ENCODE measurements at regions not wholly inside any gene's neighbourhood (a gene's known extent, or its start where the extent isn't known, plus 50 kb on each side); places are given as distances from the start of the nearest gene placed in this dataset.

GRCh38 chr13:67934617-67935330 lies 704.6 kb upstream of the PCDH9 start:
- 0 to 2% methylated on average over 1 of the region's 1 CpG for WGBS, 2 experiments (ENCODE audit: low coverage in 1 of 2, low lambda C conversion rate in 2 of 2, missing lambda C conversion rate in 2 of 2)
- DNase-seq = no peak
- in situ Hi-C loops (cut with MboI) = no loop called here

GRCh38 chr13:67932991-67933390 lies 702.9 kb upstream of the PCDH9 start:
- Histone ChIP-seq H3K4me1 (ENCODE audit: insufficient read depth) (no peaks in the 10 kb centered on the region), H3K27me3 (replicated peaks; ENCODE audit: insufficient read depth) (no peaks in the 10 kb centered on the region), H3K4me2 (ENCODE audit: unreplicated experiment) (no peak overlapping the region), H4K20me1 (ENCODE audit: insufficient read depth) (no peaks in the 10 kb centered on the region), H3K4me3 (no peak overlapping the region), H3K9me2 (ENCODE audit: insufficient read depth) (no peaks in the 10 kb centered on the region), H2AFZ (no peak overlapping the region), H3K36me3 (ENCODE audit: low read depth) (no peaks in the 10 kb centered on the region), H3K27ac (no peak overlapping the region), H3K79me2 (ENCODE audit: insufficient read depth) (no peaks in the 10 kb centered on the region), H3K9me3 (ENCODE audit: low read depth) (no peaks in the 10 kb centered on the region), H3K9ac (no peak overlapping the region), H3F3A (ENCODE audit: insufficient read depth) (no peaks in the 10 kb centered on the region)
- TF ChIP-seq EZH2phosphoT487 (IDR thresholded peaks at IDR 0.05; ENCODE audit: insufficient read depth, low read depth) (no peak), EZH2 (IDR thresholded peaks at IDR 0.05; ENCODE audit: insufficient read depth, poor library complexity, severe bottlenecking) (no peak)
- DNase-seq = no peak
- in situ Hi-C loops (cut with MboI) = no loop called here
- WGBS, 2 experiments (ENCODE audit: low coverage in 1 of 2, low lambda C conversion rate in 2 of 2, missing lambda C conversion rate in 2 of 2) = 30 to 32% methylated on average over 5 of the region's 5 CpGs

More at GRCh38 chr13:67934617-67935330, 704.6 kb upstream of the PCDH9 start:
- Histone ChIP-seq H3K36me3 (ENCODE audit: low read depth) (no peaks in the 10 kb centered on the region), H2AFZ (no peak overlapping the region), H3K79me2 (ENCODE audit: insufficient read depth) (no peaks in the 10 kb centered on the region), H3K4me1 (ENCODE audit: insufficient read depth) (no peaks in the 10 kb centered on the region), H3F3A (ENCODE audit: insufficient read depth) (no peaks in the 10 kb centered on the region), H3K9ac (no peak overlapping the region), H3K27me3 (replicated peaks; ENCODE audit: insufficient read depth) (no peaks in the 10 kb centered on the region), H3K9me2 (ENCODE audit: insufficient read depth) (no peaks in the 10 kb centered on the region), H3K4me3 (no peak overlapping the region), H3K9me3 (ENCODE audit: low read depth) (no peaks in the 10 kb centered on the region), H4K20me1 (ENCODE audit: insufficient read depth) (no peaks in the 10 kb centered on the region), H3K4me2 (ENCODE audit: unreplicated experiment) (no peak overlapping the region), H3K27ac (no peak overlapping the region)
- TF ChIP-seq EZH2phosphoT487 (IDR thresholded peaks at IDR 0.05; ENCODE audit: insufficient read depth, low read depth) (no peak), EZH2 (IDR thresholded peaks at IDR 0.05; ENCODE audit: insufficient read depth, poor library complexity, severe bottlenecking) (no peak)

- Histone ChIP-seq H3K27me3 (replicated peaks; ENCODE audit: insufficient read depth) (no peaks in the 10 kb centered on the region), H3K36me3 (ENCODE audit: low read depth) (no peaks in the 10 kb centered on the region), H3F3A (ENCODE audit: insufficient read depth) (no peaks in the 10 kb centered on the region), H3K9ac (no peak overlapping the region), H3K79me2 (ENCODE audit: insufficient read depth) (no peaks in the 10 kb centered on the region), H3K4me1 (ENCODE audit: insufficient read depth) (no peaks in the 10 kb centered on the region), H3K27ac (no peak overlapping the region), H3K9me3 (ENCODE audit: low read depth) (no peaks in the 10 kb centered on the region), H3K4me3 (no peak overlapping the region), H3K9me2 (ENCODE audit: insufficient read depth) (no peaks in the 10 kb centered on the region), H4K20me1 (ENCODE audit: insufficient read depth) (no peaks in the 10 kb centered on the region), H2AFZ (no peak overlapping the region), H3K4me2 (ENCODE audit: unreplicated experiment) (no peak overlapping the region)
- no peak for TF ChIP-seq EZH2 (IDR thresholded peaks at IDR 0.05; ENCODE audit: insufficient read depth, poor library complexity, severe bottlenecking)
- no peak for TF ChIP-seq EZH2phosphoT487 (IDR thresholded peaks at IDR 0.05; ENCODE audit: insufficient read depth, low read depth)
- 8 to 9% methylated on average over 5 of the region's 5 CpGs for WGBS, 2 experiments (ENCODE audit: low coverage in 1 of 2, low lambda C conversion rate in 2 of 2, missing lambda C conversion rate in 2 of 2)
- in situ Hi-C loops (cut with MboI) = no loop called here
- DNase-seq = no peak
These were observed 687.3 kb upstream of the PCDH9 start for GRCh38 chr13:67917291-67917987.

- 18 to 22% methylated on average over 1 of the region's 1 CpG for WGBS, 2 experiments (ENCODE audit: low coverage in 1 of 2, low lambda C conversion rate in 2 of 2, missing lambda C conversion rate in 2 of 2)
These were observed 686.5 kb upstream of the PCDH9 start for GRCh38 chr13:67916650-67917049.

More at GRCh38 chr13:67916650-67917049, 686.5 kb upstream of the PCDH9 start:
- Histone ChIP-seq H4K20me1 (ENCODE audit: insufficient read depth) (no peaks in the 10 kb centered on the region), H3K9ac (no peak overlapping the region), H3K36me3 (ENCODE audit: low read depth) (no peaks in the 10 kb centered on the region), H2AFZ (no peak overlapping the region), H3K4me1 (ENCODE audit: insufficient read depth) (no peaks in the 10 kb centered on the region), H3K4me2 (ENCODE audit: unreplicated experiment) (no peak overlapping the region), H3K27me3 (replicated peaks; ENCODE audit: insufficient read depth) (no peaks in the 10 kb centered on the region), H3K79me2 (ENCODE audit: insufficient read depth) (no peaks in the 10 kb centered on the region), H3K27ac (no peak overlapping the region), H3K9me3 (ENCODE audit: low read depth) (no peaks in the 10 kb centered on the region), H3K9me2 (ENCODE audit: insufficient read depth) (no peaks in the 10 kb centered on the region), H3K4me3 (no peak overlapping the region), H3F3A (ENCODE audit: insufficient read depth) (no peaks in the 10 kb centered on the region)
- TF ChIP-seq EZH2phosphoT487 (IDR thresholded peaks at IDR 0.05; ENCODE audit: insufficient read depth, low read depth) (no peak), EZH2 (IDR thresholded peaks at IDR 0.05; ENCODE audit: insufficient read depth, poor library complexity, severe bottlenecking) (no peak)
- in situ Hi-C loops (cut with MboI) = no loop called here
- no peak for DNase-seq

Measured in GM23248 (cell line).